ENCODE measurements at regions not wholly inside any gene's neighbourhood (a gene's known extent, or its start where the extent isn't known, plus 50 kb on each side); places are given as distances from the start of the nearest gene placed in this dataset.
"Not testable (repeated sequence)": the region's sequence is repeated elsewhere in the genome, so short reads cannot be mapped to it uniquely, and the experiment has no call there.

- no peak for DNase-seq
Observed at GRCh38 chr3:65303431-65303830, 615.6 kb upstream of the ADAMTS9 start.

- DNase-seq = no peak
Observed at GRCh38 chr3:65291448-65292125, 603.8 kb upstream of the ADAMTS9 start.

- DNase-seq = no peak
Observed at GRCh38 chr3:65288776-65289175, 601.0 kb upstream of the ADAMTS9 start.

DNA sequence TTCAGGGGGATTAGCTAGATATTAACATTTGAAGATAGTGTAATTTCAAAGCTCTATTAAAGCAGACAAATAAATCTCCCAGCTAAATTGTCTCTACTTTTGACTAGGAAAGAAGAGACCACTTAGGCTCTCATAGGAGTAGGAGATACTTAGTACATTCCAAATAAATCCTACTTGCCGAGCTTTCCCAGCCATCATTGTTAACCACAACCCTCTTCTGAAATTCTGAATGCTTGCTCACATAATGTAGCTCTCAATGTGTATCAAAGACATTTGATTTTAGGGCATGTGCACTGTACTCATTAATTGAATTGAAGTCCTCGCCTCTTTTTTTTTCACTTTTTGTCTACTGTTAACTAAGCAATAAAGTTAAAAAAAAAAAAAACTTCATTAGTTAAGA is 598.2 kb upstream of the ADAMTS9 start:
- DNase-seq = no peak

DNA sequence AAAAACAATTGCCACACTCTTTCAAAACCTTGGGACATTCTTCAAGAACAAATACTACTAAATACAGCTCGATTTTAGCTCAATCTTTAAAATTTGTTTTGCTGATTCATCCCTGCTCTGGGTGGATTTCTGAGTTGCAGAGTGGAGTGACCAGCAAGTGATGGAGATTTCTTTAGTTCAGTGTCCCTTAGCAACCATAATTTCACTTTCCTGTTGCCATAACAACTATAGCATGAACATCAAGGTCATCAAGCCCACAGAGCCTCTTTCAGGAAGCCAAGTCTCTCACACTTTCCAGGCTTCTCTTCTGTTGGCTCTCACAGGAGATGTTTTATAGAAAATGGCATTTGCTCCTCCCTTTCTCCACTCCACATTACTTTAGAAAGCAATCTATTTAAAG is 597.2 kb upstream of the ADAMTS9 start:
- DNase-seq = no peak

DNA sequence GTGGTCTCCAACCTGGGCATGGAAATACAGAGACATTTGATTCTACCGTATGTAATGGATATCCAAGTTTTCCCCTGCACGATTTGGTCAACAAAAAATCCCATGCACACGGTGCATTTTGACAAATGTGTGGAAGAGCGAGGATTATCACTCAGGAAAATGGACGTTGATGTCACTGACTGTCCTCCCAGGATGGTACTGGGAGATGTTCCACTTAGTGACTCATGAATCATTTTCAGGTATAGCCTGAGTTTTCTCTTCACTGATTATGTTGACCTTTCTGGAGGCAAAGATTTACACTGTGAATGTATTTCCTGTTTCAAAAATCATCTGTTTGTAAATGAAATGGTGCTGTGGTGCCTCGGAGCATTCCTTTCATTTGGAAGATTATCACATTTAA is 596.7 kb upstream of the ADAMTS9 start:
- no peak for DNase-seq

DNA sequence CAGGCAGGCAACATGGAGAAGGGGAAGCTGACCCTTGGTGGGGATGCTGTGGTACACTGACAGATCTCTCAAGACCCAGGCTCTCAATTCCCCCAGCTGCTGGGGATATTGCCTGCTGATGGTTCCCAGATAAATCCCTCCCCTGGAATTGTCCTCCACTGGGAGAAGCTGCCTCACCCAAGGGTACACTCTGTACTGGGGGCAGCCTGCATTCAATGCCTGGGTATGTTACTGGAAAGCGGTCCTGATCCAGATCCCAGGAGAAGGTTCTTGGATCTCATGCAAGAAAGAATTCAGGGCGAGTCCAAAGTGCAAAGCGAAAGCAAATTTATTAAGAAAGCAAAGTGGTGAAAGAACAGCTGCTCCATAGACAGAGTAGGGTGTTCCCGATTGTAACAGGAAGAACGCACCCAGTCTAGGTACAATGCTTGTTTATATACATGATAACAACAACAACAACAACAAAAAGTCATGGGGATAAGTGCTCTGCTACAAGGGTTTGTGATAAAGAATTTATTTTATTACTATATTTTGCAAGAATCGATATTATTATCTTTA is 591.5 kb upstream of the ADAMTS9 start:
- DNase-seq = no peak

- DNase-seq = no peak
Observed at GRCh38 chr3:65277798-65278197, 590.0 kb upstream of the ADAMTS9 start.

DNA sequence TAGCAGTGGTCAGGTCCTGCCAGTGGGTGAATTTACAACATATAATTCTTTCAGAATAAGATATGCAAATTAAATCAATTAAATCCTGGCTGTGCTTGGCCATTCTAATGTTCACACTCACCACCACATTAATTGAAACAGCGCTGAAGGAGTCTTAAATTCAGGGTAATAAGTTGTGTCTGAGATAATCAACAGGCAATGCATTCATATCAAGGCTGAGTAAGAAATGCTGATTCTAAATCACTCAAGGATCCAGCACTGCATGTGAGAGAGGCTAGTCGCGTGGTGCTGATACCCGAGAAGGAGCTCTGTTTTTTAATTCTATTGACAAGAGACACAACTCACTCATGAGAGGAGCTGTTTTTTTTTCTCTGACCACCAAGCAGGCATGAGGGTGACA is 588.8 kb upstream of the ADAMTS9 start:
- DNase-seq = no peak

- no peak for DNase-seq
Observed at GRCh38 chr3:65268426-65268825, 580.6 kb upstream of the ADAMTS9 start.

DNA sequence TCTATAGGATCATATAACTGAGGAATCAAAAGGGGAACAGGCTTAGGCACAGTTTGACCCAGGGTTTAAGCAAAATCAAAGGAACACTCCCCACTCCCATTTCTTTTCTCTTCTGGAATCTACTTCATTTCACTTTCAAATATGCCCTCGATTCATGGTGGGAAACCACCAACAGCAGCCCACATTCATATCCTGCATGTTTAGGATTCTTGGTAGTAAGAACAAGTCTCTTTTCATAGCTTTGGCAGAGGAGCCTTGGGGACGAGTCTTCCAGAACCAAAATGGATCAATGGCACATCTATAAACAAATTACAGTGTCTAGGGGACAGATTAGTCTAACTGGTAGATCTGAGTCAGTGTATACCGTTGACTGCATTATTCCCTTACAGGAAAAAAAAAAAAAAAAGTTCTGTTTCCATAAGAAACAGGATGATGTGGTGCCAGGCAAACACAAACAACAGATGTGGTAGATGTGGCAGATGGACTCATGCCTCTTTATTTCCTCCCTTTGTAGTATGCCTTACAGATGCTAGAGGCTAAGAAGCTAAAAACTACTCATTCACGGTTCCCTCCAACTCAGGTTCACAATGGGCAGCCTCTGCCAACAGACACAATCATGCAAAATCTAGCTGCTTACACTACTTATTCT is 578.3 kb upstream of the ADAMTS9 start:
- no peak for DNase-seq

GRCh38 chr3:65265511-65265910 is 577.7 kb upstream of the ADAMTS9 start:
- no peak for DNase-seq

- no peak for DNase-seq
Observed at GRCh38 chr3:65262548-65262947, 574.7 kb upstream of the ADAMTS9 start.

DNA sequence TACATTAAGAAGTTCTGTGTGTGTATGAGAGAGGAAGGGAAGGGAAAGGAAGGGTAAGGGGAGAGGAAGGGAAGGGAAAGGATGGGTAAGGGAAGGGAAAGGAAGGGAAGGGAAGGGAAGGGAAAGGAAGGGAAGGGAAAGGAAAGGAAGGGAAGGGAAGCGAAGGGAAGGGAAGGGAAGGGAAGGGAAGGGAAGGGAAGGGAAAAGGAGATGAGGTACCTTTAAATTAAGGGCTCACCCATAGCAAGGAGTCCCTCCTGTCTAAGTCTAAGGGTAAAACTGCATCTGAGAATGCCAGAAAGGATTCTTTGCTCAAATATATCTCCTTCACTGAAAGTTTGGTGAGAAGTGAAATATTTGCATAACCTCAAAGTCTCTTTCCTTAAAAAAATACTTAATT is 572.1 kb upstream of the ADAMTS9 start:
- no peak for DNase-seq

GRCh38 chr3:65252914-65253313 is 565.1 kb upstream of the ADAMTS9 start:
- not testable (repeated sequence) for DNase-seq

- no peak for DNase-seq
Observed at GRCh38 chr3:65252266-65252665, 564.5 kb upstream of the ADAMTS9 start.

DNA sequence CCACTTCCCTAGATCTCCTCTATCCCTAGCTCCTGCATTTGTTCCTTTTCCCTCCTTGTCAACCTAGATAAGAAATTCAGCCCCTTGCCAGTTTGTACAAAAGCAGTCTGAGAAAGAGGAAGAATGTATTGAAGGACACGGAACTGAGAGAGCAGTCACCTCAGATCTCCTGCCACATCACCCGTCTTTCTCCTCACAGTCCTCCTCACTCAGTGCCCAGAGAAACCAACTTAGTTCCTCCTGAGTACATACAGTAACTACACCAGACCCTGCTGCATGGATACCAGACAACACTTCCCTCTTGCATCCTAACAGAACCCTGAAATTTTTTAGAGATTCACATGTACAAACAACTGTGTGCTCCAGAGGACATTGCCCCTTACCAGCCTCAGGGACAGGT is 563.6 kb upstream of the ADAMTS9 start:
- DNase-seq = no peak

DNA sequence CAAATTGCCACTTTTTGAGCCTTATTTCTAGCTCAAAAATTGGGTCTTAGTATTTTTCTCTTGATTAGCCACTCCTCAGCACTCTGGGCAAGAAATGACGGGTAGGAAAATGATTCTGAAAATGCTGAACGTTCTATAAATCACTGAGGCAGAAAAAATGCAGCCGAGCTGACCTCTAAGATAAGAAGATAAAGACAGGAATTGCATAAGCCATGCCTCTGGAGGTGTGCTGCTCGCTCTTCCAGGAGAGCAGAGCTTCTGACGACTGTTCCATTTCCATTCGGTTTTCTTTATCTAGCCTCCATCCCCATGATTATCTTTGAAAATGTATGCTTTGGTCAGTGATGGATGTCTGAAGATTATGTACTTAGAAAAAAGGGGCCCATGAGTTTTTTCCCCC is 558.8 kb upstream of the ADAMTS9 start:
- DNase-seq = no peak

GRCh38 chr3:65245133-65246063 is 557.6 kb upstream of the ADAMTS9 start:
- DNase-seq = no peak

GRCh38 chr3:65240366-65240765 is 552.6 kb upstream of the ADAMTS9 start:
- no peak for DNase-seq

DNA sequence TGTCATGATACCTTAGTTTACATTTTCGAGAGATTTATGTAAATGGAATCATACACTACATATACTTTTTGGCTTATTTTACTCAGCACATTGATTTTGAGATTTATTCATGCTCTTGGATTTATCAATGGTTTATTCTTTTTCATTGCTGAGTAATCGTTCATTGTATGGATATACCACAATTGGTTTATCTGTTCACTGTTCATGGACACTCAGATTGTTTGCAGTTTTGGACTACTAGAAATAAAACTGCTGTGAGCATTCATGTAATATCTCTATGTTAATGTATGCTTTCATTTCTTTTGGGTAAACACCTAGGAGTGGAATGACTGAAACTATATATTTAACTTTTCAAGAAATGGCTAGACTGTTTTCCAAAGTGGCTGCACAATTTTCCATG is 550.9 kb upstream of the ADAMTS9 start:
- DNase-seq = no peak

DNA sequence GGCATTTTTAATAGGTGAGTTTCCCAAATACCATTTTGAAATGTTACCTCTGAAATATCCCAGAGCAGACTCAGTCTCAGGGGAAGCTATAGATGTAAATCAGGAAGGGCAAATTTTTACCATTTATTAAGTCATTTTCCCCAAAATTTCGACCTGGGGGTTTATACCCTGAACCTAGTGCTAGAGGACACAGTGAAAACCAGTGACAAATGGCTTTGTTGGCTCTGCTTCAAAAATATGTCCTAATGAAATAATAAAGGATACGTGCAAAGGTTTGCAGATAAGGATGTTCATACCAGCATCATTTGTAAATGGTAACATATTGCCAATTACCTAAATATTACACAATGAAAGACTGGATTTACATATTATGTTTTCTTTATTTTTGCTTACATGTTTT is 546.7 kb upstream of the ADAMTS9 start:
- no peak for DNase-seq

GRCh38 chr3:65233561-65233960 is 545.8 kb upstream of the ADAMTS9 start:
- DNase-seq = no peak

- no peak for DNase-seq
Observed at GRCh38 chr3:65231544-65231943, 543.7 kb upstream of the ADAMTS9 start.
